ENCODE measurements at regions not wholly inside any gene's neighbourhood (a gene's known extent, or its start where the extent isn't known, plus 50 kb on each side); places are given as distances from the start of the nearest gene placed in this dataset.

DNA sequence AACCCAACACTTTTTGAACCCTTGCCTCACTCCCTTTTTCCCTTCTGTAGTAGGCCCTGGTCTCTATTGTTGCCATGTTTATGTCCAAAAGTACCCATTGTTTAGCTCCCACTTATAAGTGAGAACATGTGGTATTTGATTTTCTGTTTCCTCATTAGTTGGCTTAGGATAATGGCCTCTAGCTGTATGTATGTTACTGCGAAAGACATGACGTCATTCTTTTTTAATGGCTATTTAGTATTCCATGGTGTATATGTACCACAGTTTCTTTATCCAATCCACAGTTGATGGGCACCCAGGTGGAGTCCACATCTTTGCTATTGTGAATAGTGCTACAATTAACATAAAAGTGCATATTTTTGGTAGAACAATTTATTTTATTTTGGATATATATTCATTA is 90.3 kb upstream of the PTPRD start:
- no peaks in the 10 kb centered on the region for H3K27me3 ChIP-seq (ENCODE audit: control insufficient read depth in 2 of 2, insufficient read depth in 2 of 2, low read length in 2 of 2)
- no peaks in the 10 kb centered on the region for H3K9me3 ChIP-seq (replicated peaks; ENCODE audit: control insufficient read depth, insufficient read depth, low read length)
- H3K9me1 ChIP-seq (replicated peaks; ENCODE audit: control insufficient read depth, extremely low read depth, insufficient read depth, low read length): no peaks in the 10 kb centered on the region
- intact Hi-C loops (cut with micrococcal nuclease): no loop called here
- ChIA-PET POLR2A (no interaction called here), CTCF (no interaction called here)
- no peak overlapping the region for H3K4me3 ChIP-seq (replicated peaks in 1 of 3; ENCODE audit: insufficient read depth in 1 of 3, low read depth in 1 of 3, low read length in 3 of 3)
- H3K9ac ChIP-seq (replicated peaks; ENCODE audit: extremely low read depth, insufficient read depth, low read length): no peak overlapping the region
- no TSS peak for BruUV-seq (replicated peaks)
- dilution Hi-C loops (cut with MboI; ENCODE audit: extremely low pct_ligation_motif_present, low sequenced_read_pairs): no loop called here
- H3K36me3 ChIP-seq (ENCODE audit: control insufficient read depth in 2 of 2, extremely low read depth in 1 of 2, insufficient read depth in 2 of 2, low read length in 2 of 2): no peaks in the 10 kb centered on the region
- TF ChIP-seq JUN (IDR thresholded peaks at IDR 0.05; ENCODE audit: borderline replicate concordance, insufficient read depth, insufficient read length, low read depth) (no peak), POLR2A (IDR thresholded peaks at IDR 0.05; ENCODE audit: low read depth, low read length) (no peak), FOS (IDR thresholded peaks at IDR 0.05; ENCODE audit: borderline replicate concordance, insufficient read depth, low read length) (no peak)
- TF ChIP-seq, protein P1, sequence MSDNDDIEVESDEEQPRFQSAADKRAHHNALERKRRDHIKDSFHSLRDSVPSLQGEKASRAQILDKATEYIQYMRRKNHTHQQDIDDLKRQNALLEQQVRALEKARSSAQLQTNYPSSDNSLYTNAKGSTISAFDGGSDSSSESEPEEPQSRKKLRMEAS (IDR thresholded peaks at IDR 0.05; ENCODE audit: insufficient read depth, insufficient read length): no peak
- no peak overlapping the region for H3K27ac ChIP-seq (ENCODE audit: insufficient read depth, low read depth, low read length)
- H3K4me1 ChIP-seq (ENCODE audit: control insufficient read depth, extremely low read depth, insufficient read depth, low read length): no peaks in the 10 kb centered on the region
- no peak overlapping the region for H3K4me2 ChIP-seq (ENCODE audit: insufficient read depth, low read length)
- no peak for DNase-seq (ENCODE audit: low read depth, low spot score)
- H2AFZ ChIP-seq (ENCODE audit: low read depth, low read length): no peak overlapping the region
- no peaks in the 10 kb centered on the region for H3K79me2 ChIP-seq (ENCODE audit: control insufficient read depth, insufficient read depth, low read length)
- no peaks in the 10 kb centered on the region for H4K20me1 ChIP-seq (replicated peaks; ENCODE audit: control insufficient read depth, extremely low read depth, insufficient read depth, low read length)
- no peak for FAIRE-seq

- DNase-seq (ENCODE audit: low read depth, low spot score) (no peak), FAIRE-seq (no peak)
- dilution Hi-C loops (cut with MboI; ENCODE audit: extremely low pct_ligation_motif_present, low sequenced_read_pairs): no loop called here
- no TSS peak for BruUV-seq (replicated peaks)
- Histone ChIP-seq H3K79me2 (ENCODE audit: control insufficient read depth, insufficient read depth, low read length) (no peaks in the 10 kb centered on the region), H3K4me1 (ENCODE audit: control insufficient read depth, extremely low read depth, insufficient read depth, low read length) (no peaks in the 10 kb centered on the region), H3K9ac (replicated peaks; ENCODE audit: extremely low read depth, insufficient read depth, low read length) (no peak overlapping the region), H3K27ac (ENCODE audit: insufficient read depth, low read depth, low read length) (no peak overlapping the region), H3K36me3 (ENCODE audit: control insufficient read depth in 2 of 2, extremely low read depth in 1 of 2, insufficient read depth in 2 of 2, low read length in 2 of 2) (no peaks in the 10 kb centered on the region), H2AFZ (ENCODE audit: low read depth, low read length) (no peak overlapping the region), H3K9me1 (replicated peaks; ENCODE audit: control insufficient read depth, extremely low read depth, insufficient read depth, low read length) (no peaks in the 10 kb centered on the region), H3K9me3 (replicated peaks; ENCODE audit: control insufficient read depth, insufficient read depth, low read length) (no peaks in the 10 kb centered on the region), H3K4me3 (replicated peaks in 1 of 3; ENCODE audit: insufficient read depth in 1 of 3, low read depth in 1 of 3, low read length in 3 of 3) (no peak overlapping the region), H4K20me1 (replicated peaks; ENCODE audit: control insufficient read depth, extremely low read depth, insufficient read depth, low read length) (no peaks in the 10 kb centered on the region), H3K4me2 (ENCODE audit: insufficient read depth, low read length) (no peak overlapping the region), H3K27me3 (ENCODE audit: control insufficient read depth in 2 of 2, insufficient read depth in 2 of 2, low read length in 2 of 2) (no peaks in the 10 kb centered on the region)
- CTCF ChIA-PET: no interaction called here
- no peak for TF ChIP-seq POLR2AphosphoS5 (IDR thresholded peaks at IDR 0.05; ENCODE audit: insufficient read depth, low read depth, low read length)
- no peak for TF ChIP-seq MYC (IDR thresholded peaks at IDR 0.05; ENCODE audit: low read depth, low read length)
- POLR2A ChIA-PET: no interaction called here
- intact Hi-C loops (cut with micrococcal nuclease): no loop called here
Measured at GRCh38 chr9:10704720-10705119, 91.9 kb upstream of the PTPRD start.
